HUES6 (cell line): ENCODE measurements at regions not wholly inside any gene's neighbourhood (a gene's known extent, or its start where the extent isn't known, plus 50 kb on each side); places are given as distances from the start of the nearest gene placed in this dataset.
"Not testable (repeated sequence)": the region's sequence is repeated elsewhere in the genome, so short reads cannot be mapped to it uniquely, and the experiment has no call there.

Experiments used
- H3K27ac ChIP-seq: 2 replicates; pipeline ENCODE4 v1.7.0; 2013; ENCODE audit warnings: low read depth, mild to moderate bottlenecking, low read length, inconsistent platforms
- H3K27me3 ChIP-seq: 2 replicates; pipeline ENCODE4 v1.6.1; 2013; ENCODE audit warnings: low read length; ENCODE audit not compliant: control insufficient read depth, insufficient read depth
- H3K36me3 ChIP-seq: 2 replicates; pipeline ENCODE4 v1.6.1; 2013; ENCODE audit warnings: low read length; ENCODE audit not compliant: control insufficient read depth, insufficient read depth
- H3K4me1 ChIP-seq: 2 replicates; pipeline ENCODE4 v1.6.1; 2013; ENCODE audit warnings: low read length; ENCODE audit not compliant: control insufficient read depth, insufficient read depth
- H3K4me3 ChIP-seq: 2 replicates; pipeline ENCODE4 v1.5.1; 2013; ENCODE audit warnings: low read depth, low read length
- H3K9ac ChIP-seq: one replicate; pipeline ENCODE4 v1.6.1; 2013; ENCODE audit warnings: mild to moderate bottlenecking, low read length
- H3K9me3 ChIP-seq: 2 replicates; pipeline ENCODE4 v1.6.1; 2013; ENCODE audit warnings: low read depth, low read length; ENCODE audit not compliant: control insufficient read depth, insufficient read depth

DNA sequence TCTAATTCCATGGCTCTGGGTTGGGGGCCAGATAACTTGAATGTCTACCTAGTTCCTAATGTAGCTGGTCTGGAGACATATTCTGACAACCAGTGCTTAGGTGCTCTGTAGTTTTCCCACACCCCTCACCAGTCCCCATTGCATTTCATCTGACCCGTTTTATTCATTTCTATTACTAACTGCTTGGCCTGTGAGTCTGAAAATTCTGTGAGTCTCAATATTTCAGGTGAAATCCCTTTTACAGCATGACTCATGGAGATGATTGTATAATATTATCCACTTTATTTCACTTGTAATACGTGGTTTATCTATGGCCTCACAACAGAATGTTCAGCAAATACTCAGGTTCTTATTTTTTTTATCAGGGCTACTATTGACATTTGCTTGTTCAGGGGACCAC is 103.7 kb upstream of the UGP2 start:
- Histone ChIP-seq H3K36me3 (no peaks in the 10 kb centered on the region), H3K9ac (no peak overlapping the region), H3K4me3 (no peak overlapping the region), H3K4me1 (no peaks in the 10 kb centered on the region), H3K9me3 (no peaks in the 10 kb centered on the region), H3K27me3 (no peaks in the 10 kb centered on the region), H3K27ac (no peak overlapping the region)

DNA sequence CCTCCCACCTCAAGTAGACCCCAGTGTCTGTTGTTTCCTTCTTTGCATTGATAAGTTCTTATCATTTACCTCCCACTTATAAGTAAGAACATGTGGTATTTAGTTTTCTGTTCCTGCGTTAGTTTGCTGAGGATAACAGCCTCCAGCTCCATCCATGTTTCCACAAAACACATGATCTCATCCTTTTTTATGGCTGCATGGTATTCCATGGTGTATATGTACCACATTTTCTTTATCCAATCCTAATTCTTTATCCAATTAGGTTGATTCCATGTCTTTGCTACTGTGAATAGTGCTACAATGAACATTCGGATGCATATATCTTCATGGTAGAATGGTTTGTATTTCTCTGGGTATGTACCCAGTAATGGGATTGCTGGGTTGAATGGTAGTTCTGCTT is 102.5 kb upstream of the UGP2 start:
- H3K36me3 ChIP-seq, H3K9me3 ChIP-seq, H3K9ac ChIP-seq, H3K4me1 ChIP-seq, H3K27me3 ChIP-seq, H3K27ac ChIP-seq, H3K4me3 ChIP-seq: not testable (repeated sequence)

DNA sequence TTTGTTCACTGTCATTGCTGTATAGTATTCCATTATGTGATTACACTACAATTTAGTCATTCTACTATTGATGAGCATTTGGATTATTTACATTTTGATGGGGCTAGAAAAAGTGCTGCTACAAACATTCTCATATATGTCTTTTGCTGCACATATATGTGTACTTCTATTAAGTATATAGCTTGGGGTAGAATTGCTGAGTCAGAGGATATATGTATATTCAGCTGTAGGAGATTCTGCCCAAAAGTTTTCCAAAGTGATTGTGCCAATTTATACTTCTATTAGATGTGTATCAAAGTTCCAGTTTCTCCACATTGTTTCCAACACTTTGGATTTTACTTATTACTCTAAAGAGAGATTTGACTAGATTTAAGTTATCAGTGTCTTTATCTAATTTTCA is 101.7 kb upstream of the UGP2 start:
- Histone ChIP-seq H3K9ac (no peak overlapping the region), H3K27ac (no peak overlapping the region), H3K4me1 (no peaks in the 10 kb centered on the region; the same call in 1 of the 2 replicates), H3K9me3 (no peaks in the 10 kb centered on the region), H3K27me3 (no peaks in the 10 kb centered on the region), H3K4me3 (no peak overlapping the region), H3K36me3 (no peaks in the 10 kb centered on the region)

DNA sequence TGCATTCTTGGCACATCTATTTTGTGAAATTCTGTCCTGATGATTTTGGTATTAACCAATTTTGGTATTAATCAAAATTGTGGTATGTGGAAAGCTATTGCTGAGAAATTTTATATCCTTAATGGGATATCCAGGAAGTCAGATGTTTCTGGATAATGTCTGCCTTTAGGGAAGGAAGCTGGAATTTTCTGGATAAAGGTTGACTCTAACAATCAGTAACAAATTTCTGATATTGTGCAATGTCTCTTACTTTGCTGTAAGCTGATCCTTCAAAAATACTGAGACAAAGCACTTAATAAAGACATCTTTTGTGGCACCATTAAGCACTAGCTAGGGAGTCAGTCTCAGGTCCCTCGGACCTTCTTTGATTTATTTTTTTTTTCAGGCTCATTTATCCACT is 100.8 kb upstream of the UGP2 start:
- H3K36me3 ChIP-seq: no peaks in the 10 kb centered on the region
- no peak overlapping the region for H3K4me3 ChIP-seq
- H3K27ac ChIP-seq: no peak overlapping the region
- no peaks in the 10 kb centered on the region for H3K27me3 ChIP-seq
- H3K4me1 ChIP-seq: no peaks in the 10 kb centered on the region; the same call in 1 of the 2 replicates
- no peak overlapping the region for H3K9ac ChIP-seq
- H3K9me3 ChIP-seq: no peaks in the 10 kb centered on the region

DNA sequence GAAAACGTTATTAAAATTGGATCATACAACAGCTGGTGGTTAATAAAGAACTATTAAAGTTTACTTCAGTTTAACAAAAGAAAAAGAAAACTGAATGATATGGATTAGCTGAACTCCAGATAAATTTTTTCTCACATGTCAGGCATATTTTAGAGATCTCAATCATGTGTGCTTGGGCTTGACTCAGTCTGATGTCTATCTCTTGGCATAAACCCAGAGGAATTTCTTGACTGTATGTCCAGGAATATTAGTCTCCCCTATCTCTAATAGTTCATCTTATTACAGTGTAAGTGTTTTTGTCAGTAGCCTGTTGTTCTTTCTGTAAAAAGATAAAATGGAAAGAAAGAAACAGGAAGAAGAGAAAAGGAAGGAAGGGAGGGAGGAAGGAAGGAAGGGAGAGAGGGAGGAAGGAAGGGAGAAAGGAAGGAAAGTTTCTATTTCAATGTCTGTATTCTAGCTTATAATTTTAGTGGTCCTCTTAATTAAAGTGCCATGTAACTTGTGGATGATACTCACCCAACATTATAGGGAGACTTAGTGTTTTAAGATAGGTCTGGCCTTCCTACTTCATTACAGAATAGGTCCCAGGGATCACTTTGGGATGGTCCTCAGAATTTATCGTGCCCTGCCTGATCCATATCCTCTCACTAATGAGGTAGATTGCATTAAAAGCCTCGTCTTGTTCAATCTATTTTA is 99.7 kb upstream of the UGP2 start:
- Histone ChIP-seq H3K4me1 (no peaks in the 10 kb centered on the region; the same call in 1 of the 2 replicates), H3K27me3 (no peaks in the 10 kb centered on the region), H3K36me3 (no peaks in the 10 kb centered on the region), H3K27ac (no peak overlapping the region), H3K9me3 (peaks cover 6% of the 10 kb centered on the region), H3K4me3 (no peak overlapping the region), H3K9ac (no peak overlapping the region)

DNA sequence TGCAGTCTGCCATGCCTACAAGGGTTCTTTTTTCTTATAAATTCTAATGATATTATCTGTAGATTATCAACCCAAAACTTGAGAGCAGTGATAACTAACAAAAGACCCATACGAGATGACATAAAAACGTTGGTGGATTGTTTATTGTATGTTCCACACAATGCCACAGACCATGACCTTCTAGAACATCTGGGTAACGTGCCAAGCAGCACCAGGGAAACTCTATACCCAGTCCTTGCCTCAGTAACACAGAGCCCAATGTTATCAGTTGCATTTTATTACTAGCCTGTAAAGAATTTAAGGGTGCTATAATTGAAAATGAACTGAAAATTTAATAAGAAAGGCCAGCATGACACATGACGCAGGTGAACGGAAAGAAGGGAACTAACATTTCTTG is 99.1 kb upstream of the UGP2 start:
- no peaks in the 10 kb centered on the region for H3K36me3 ChIP-seq
- no peak overlapping the region for H3K4me3 ChIP-seq
- H3K27ac ChIP-seq: no peak overlapping the region
- no peaks in the 10 kb centered on the region; the same call in 1 of the 2 replicates for H3K4me1 ChIP-seq
- H3K27me3 ChIP-seq: no peaks in the 10 kb centered on the region
- H3K9ac ChIP-seq: no peak overlapping the region
- peaks cover 8% of the 10 kb centered on the region for H3K9me3 ChIP-seq

DNA sequence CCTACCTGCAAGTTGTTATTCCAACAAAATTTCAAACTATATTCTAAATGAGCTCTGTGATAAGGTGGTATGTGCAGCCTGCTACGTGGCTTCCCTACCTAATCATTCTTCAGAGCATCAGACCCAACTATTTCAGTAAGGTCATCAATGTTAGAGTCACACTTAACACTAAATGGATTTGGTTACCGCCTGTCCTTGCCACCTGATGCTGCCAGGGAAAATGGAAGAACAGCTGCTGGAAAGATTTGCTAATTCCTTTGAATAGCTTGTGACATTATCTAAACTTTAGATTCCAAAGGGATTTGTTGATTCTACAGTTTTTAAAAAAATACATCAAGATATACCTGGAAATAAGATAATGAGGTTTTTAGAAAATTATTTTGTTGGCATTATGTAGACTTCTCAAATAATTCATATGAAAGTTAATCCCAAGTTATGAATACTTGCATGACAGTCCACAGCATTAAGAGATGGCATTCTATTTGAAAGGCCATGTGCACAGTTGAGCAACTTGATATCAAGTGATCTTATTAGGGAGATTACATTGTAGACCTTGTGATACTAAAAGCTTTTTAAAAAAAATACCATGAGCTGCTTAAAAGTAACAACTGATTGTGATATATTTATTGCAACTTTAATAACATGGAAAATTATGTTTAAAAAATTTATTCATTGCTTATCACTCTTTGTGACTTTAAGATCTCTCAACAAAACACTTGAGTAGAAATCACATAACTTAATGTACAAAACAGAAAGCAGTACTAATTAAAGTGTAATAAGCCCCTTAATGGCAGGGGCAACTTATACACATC is 98.3 kb upstream of the UGP2 start:
- no peak overlapping the region for H3K27ac ChIP-seq
- peaks cover 8% of the 10 kb centered on the region for H3K9me3 ChIP-seq
- no peaks in the 10 kb centered on the region for H3K27me3 ChIP-seq
- H3K9ac ChIP-seq: no peak overlapping the region
- no peak overlapping the region for H3K4me3 ChIP-seq
- H3K36me3 ChIP-seq: no peaks in the 10 kb centered on the region
- H3K4me1 ChIP-seq: no peaks in the 10 kb centered on the region; the same call in 1 of the 2 replicates

DNA sequence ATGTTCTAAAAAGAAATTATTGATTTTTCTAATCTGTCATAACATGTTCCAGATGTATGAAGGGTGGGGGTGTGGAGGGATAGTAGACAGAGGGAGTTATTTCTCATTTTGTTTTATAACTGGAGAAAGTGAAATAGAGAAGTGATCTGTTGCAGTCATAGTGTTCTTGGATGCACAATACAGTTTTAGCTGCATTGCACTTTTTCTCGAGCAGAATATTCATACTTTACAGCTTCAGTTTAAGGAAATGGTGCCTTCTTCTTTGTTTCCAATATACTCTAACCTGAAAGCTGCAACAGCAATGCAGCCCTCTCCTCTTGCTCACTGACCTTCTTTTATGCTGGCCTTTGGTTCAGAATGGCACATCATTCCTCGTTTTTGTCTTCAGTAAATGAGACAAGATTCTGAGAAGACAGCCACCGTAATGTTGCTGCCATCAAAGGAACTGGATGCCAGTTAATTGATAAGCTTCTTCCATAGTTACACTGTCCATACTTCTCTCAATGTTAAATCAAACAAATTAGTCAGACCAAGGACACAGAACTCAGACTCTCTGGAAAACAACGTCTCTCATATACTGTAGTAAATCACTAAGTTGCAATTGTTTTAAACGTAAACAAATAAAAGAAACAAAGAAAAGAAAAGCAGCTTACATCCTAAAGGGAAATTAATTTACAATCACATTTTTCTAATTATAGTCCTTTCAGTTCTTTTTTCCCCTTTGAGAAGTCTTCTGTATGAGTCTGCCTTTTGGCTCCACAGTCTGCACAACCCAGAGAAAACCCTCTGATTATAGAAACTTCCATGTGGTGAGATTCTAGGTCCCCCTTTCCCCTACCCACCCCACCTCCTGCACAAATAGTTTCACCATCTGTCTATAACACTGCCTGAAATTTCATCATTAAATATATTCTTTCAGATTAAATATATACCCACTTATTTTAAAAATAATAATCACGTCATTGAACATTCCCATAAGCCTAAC is 97.4 kb upstream of the UGP2 start:
- Histone ChIP-seq H3K4me3 (no peak overlapping the region), H3K9ac (no peak overlapping the region), H3K27me3 (no peaks in the 10 kb centered on the region), H3K4me1 (no peaks in the 10 kb centered on the region; the same call in 1 of the 2 replicates), H3K36me3 (no peaks in the 10 kb centered on the region), H3K9me3 (peaks cover 8% of the 10 kb centered on the region), H3K27ac (no peak overlapping the region)

DNA sequence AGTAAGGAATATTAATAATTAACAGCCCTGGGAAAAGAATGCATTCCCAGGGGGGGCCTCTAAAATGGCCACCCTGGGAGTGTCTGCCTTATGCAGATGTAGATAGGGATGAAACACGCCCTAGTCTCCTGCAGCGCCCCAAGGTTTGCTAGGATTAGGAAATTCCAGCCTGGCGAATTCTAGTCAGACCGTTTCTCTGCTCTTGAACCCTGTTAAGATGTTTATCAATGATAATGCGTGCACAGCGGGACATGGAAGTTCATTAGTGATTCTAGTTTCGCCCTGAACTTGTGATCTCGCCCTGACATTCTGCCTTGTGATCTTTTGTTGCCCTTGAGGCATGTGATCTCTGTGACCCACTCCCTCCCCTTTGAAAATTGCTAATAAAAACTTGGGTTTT is 95.1 kb upstream of the UGP2 start:
- H3K9ac ChIP-seq, H3K36me3 ChIP-seq, H3K9me3 ChIP-seq, H3K4me3 ChIP-seq, H3K27ac ChIP-seq, H3K4me1 ChIP-seq, H3K27me3 ChIP-seq: not testable (repeated sequence)

DNA sequence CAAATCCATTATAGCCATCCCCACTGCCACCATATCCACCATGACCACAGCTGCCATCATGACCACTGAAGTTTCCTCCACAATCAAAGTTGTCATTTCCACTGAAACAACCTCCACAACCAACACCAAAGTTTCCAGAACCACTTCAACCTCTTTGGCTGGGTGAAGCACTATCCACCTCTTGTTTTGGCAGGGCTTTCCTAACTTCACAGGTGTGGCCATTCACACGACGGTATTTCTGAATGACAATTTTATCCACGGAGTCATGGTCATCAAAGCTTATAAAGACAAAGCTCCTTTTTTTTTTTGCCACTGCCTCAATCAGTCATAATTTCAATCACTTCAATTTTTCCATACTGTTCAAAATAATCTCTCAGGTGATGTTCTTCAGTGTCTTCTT is 89.8 kb upstream of the UGP2 start:
- no peaks in the 10 kb centered on the region for H3K4me1 ChIP-seq

More for the DNA sequence above, 89.8 kb upstream of the UGP2 start:
- no peaks in the 10 kb centered on the region for H3K36me3 ChIP-seq
- no peak overlapping the region for H3K27ac ChIP-seq
- no peak overlapping the region for H3K9ac ChIP-seq
- H3K4me3 ChIP-seq: no peak overlapping the region
- H3K9me3 ChIP-seq: peaks cover 4% of the 10 kb centered on the region; the same call in 1 of the 2 replicates
- no peaks in the 10 kb centered on the region for H3K27me3 ChIP-seq
